Sigmoid colon (tissue), 4 donors: ENCODE measurements at regions not wholly inside any gene's neighbourhood (a gene's known extent, or its start where the extent isn't known, plus 50 kb on each side); places are given as distances from the start of the nearest gene placed in this dataset.

Source experiments
- EP300 ChIP-seq, 4 donors: sonication (generic); formaldehyde crosslinking; IDR thresholded peaks; one replicate each; pipeline ENCODE4 v1.6.1; 2017; ENCODE audit warnings: antibody characterized with exemption in 4 of 4
- POLR2A ChIP-seq, 2 donors: fragments of 450-650 bp; IDR thresholded peaks; one replicate each; pipeline ENCODE4 v1.6.1; 2016; ENCODE audit warnings: antibody characterized with exemption in 2 of 2, mild to moderate bottlenecking in 2 of 2, moderate library complexity in 2 of 2
- POLR2AphosphoS5 ChIP-seq, 4 donors: sonication (generic); formaldehyde crosslinking; IDR thresholded peaks; one replicate each; pipeline ENCODE4 v1.6.1; 2017; ENCODE audit warnings: antibody characterized with exemption in 4 of 4
- TF ChIP-seq, protein P1 (sequence below), 4 experiments: fragments of 450-650 bp in 3 of 4; fragments of 200-600 bp in 1 of 4; IDR thresholded peaks; one replicate each; pipeline ENCODE4 v1.5.1; 2016 to 2019; ENCODE audit warnings: antibody characterized with exemption in 4 of 4, mild to moderate bottlenecking in 3 of 4, moderate library complexity in 2 of 4

- TF ChIP-seq, protein P1, sequence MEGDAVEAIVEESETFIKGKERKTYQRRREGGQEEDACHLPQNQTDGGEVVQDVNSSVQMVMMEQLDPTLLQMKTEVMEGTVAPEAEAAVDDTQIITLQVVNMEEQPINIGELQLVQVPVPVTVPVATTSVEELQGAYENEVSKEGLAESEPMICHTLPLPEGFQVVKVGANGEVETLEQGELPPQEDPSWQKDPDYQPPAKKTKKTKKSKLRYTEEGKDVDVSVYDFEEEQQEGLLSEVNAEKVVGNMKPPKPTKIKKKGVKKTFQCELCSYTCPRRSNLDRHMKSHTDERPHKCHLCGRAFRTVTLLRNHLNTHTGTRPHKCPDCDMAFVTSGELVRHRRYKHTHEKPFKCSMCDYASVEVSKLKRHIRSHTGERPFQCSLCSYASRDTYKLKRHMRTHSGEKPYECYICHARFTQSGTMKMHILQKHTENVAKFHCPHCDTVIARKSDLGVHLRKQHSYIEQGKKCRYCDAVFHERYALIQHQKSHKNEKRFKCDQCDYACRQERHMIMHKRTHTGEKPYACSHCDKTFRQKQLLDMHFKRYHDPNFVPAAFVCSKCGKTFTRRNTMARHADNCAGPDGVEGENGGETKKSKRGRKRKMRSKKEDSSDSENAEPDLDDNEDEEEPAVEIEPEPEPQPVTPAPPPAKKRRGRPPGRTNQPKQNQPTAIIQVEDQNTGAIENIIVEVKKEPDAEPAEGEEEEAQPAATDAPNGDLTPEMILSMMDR (IDR thresholded peaks at IDR 0.05) = no peak
- TF ChIP-seq EP300 (IDR thresholded peaks at IDR 0.05) = no peak
- no peak for TF ChIP-seq POLR2AphosphoS5 (IDR thresholded peaks at IDR 0.05)
- no peak for TF ChIP-seq POLR2A (IDR thresholded peaks at IDR 0.05)
Measured at GRCh38 chr14:101072070-101072469, 168.5 kb upstream of the RTL1 start.
